Panc1 (cell line): ENCODE measurements at regions not wholly inside any gene's neighbourhood (a gene's known extent, or its start where the extent isn't known, plus 50 kb on each side); places are given as distances from the start of the nearest gene placed in this dataset.

Source experiments
- ATAC-seq: fragments of 200-7000 bp; cut with Tn5 transposase; 2 replicates; pipeline ENCODE4 v1.9.1; 2020; ENCODE audit warnings: mild to moderate bottlenecking, moderate library complexity
- BruUV-seq: library from RNA; stranded (reverse); fragments of 400-500 nt; replicated peaks from 2 replicates; lab custom pipeline; 2021; lab: Mats Ljungman, UMichigan
- CTCF ChIA-PET: fragments of 300-600 bp; sonication (Branson Sonifier 250); formaldehyde crosslinking; loops from one replicate; lab custom pipeline; 2022; ENCODE audit warnings: antibody characterized with exemption; lab: Charles Lee
- POLR2A ChIA-PET: fragments of 300-600 bp; sonication (Branson Sonifier 250); formaldehyde crosslinking; loops from one replicate; lab custom pipeline; 2022; ENCODE audit warnings: antibody characterized with exemption; lab: Charles Lee
- DNase-seq: peaks from one replicate; pipeline ENCODE4 v3.0.0-alpha.2; 2010; ENCODE audit warnings: low read depth, low spot score
- H3K27ac ChIP-seq: 2 replicates; pipeline ENCODE4 v1.5.1; 2011; ENCODE audit warnings: mild to moderate bottlenecking, low read length, inconsistent platforms
- H3K27me3 ChIP-seq: fragments of 200-500 bp; sonication (Bioruptor generic); 2 replicates; pipeline ENCODE4 v1.6.0; 2014; ENCODE audit warnings: low read length, inconsistent platforms; ENCODE audit not compliant: control insufficient read depth, insufficient read depth
- H3K36me3 ChIP-seq: fragments of 200-500 bp; sonication (Bioruptor generic); 2 replicates; pipeline ENCODE4 v1.5.1; 2014; ENCODE audit warnings: inconsistent platforms, mild to moderate bottlenecking, low read length, moderate library complexity; ENCODE audit not compliant: control insufficient read depth, insufficient read depth
- H3K4me1 ChIP-seq: 2 replicates; pipeline ENCODE4 v1.5.1; 2011; ENCODE audit warnings: inconsistent platforms, mild to moderate bottlenecking, low read length, moderate library complexity; ENCODE audit not compliant: control insufficient read depth, insufficient read depth
- H3K4me3 ChIP-seq, 2 experiments: 2 replicates each; pipeline ENCODE4 v1.5.1; 2011 to 2012; ENCODE audit warnings: low read depth in 2 of 2, low read length in 2 of 2, mild to moderate bottlenecking in 2 of 2, inconsistent platforms in 1 of 2, moderate library complexity in 1 of 2
- H3K9me3 ChIP-seq: fragments of 200-500 bp; sonication (Bioruptor generic); 2 replicates; pipeline ENCODE4 v1.5.1; 2014; ENCODE audit warnings: low read depth, mild to moderate bottlenecking, inconsistent platforms, low read length, moderate library complexity; ENCODE audit not compliant: control insufficient read depth, insufficient read depth
- CTCF ChIP-seq: fragments of 450-650 bp; IDR thresholded peaks from 2 replicates; pipeline ENCODE4 v1.5.1; 2017; ENCODE audit warnings: mild to moderate bottlenecking
- POLR2AphosphoS5 ChIP-seq: IDR thresholded peaks from 2 replicates; pipeline ENCODE4 v1.6.1; 2012; ENCODE audit warnings: mild to moderate bottlenecking, low read depth, low read length, moderate library complexity
- REST ChIP-seq, 2 experiments: IDR thresholded peaks; 2 replicates each; pipeline ENCODE4 v1.6.1; 2011 to 2012; ENCODE audit warnings: low read depth in 2 of 2, control low read depth in 1 of 2, low read length in 1 of 2, mild to moderate bottlenecking in 1 of 2, moderate library complexity in 1 of 2; ENCODE audit not compliant: insufficient read depth in 1 of 2
- SIN3A ChIP-seq: IDR thresholded peaks from 2 replicates; pipeline ENCODE4 v1.6.1; 2012; ENCODE audit warnings: low read depth, mild to moderate bottlenecking, low read length, moderate library complexity, borderline replicate concordance; ENCODE audit not compliant: insufficient read depth
- TCF7L2 ChIP-seq: IDR thresholded peaks from 2 replicates; pipeline ENCODE4 v1.6.1; 2011; ENCODE audit warnings: mild to moderate bottlenecking, low read depth, low read length, inconsistent platforms
- in situ Hi-C: cut with HindIII; loops from 2 replicates; pipeline ENCODE4 v1.10.0; 2016; ENCODE audit warnings: low sequenced_read_pairs, low pct_unique_long_range_greater_than_20kb
- intact Hi-C: fragments of 100-400 bp; cut with micrococcal nuclease; formaldehyde crosslinking; loops from one replicate; pipeline ENCODE4 v1.10.0; 2022; ENCODE audit not compliant: unreplicated experiment

- no TSS peak for BruUV-seq
- Histone ChIP-seq H3K9me3 (peaks cover 4% of the 10 kb centered on the region; the same call in 1 of the 2 replicates), H3K36me3 (no peaks in the 10 kb centered on the region), H3K27ac (no peak overlapping the region), H3K4me3 (no peak overlapping the region), H3K27me3 (no peaks in the 10 kb centered on the region), H3K4me1 (no peaks in the 10 kb centered on the region)
- ChIA-PET POLR2A (no interaction called here), CTCF (no interaction called here)
- DNase-seq (no peak), ATAC-seq (no peak)
- intact Hi-C loops = no loop called here
- TF ChIP-seq CTCF (no peak), POLR2AphosphoS5 (no peak), SIN3A (no peak), TCF7L2 (no peak), REST (IDR thresholded peaks at IDR 0.05; ENCODE audit: insufficient read depth in 1 of 2, low read depth in 2 of 2, low read length in 1 of 2) (no peak)
- in situ Hi-C loops = no loop called here
These were observed 880.3 kb upstream of the MGAT4C start for GRCh38 chr12:87136330-87136976.

GRCh38 chr12:87127272-87127671, 871.1 kb upstream of the MGAT4C start:
- H3K4me1 ChIP-seq = no peaks in the 10 kb centered on the region
- intact Hi-C loops = no loop called here
- no peaks in the 10 kb centered on the region for H3K27me3 ChIP-seq
- ATAC-seq (no peak), DNase-seq (no peak)
- CTCF ChIA-PET = no interaction called here
- no peak for TF ChIP-seq CTCF
- no peak for TF ChIP-seq TCF7L2
- no peak for TF ChIP-seq POLR2AphosphoS5
- TF ChIP-seq SIN3A = no peak
- TF ChIP-seq REST (IDR thresholded peaks at IDR 0.05; ENCODE audit: insufficient read depth in 1 of 2, low read depth in 2 of 2, low read length in 1 of 2) = no peak
- in situ Hi-C loops = no loop called here
- no peaks in the 10 kb centered on the region for H3K36me3 ChIP-seq
- peaks cover 8% of the 10 kb centered on the region for H3K9me3 ChIP-seq
- no peak overlapping the region for H3K27ac ChIP-seq
- BruUV-seq = no TSS peak
- H3K4me3 ChIP-seq = no peak overlapping the region
- POLR2A ChIA-PET = no interaction called here
